ENCODE measurements at regions not wholly inside any gene's neighbourhood (a gene's known extent, or its start where the extent isn't known, plus 50 kb on each side); places are given as distances from the start of the nearest gene placed in this dataset.

GRCh38 chr17:20929334-20929733 is 113.5 kb downstream of the USP22 start:
- TF ChIP-seq, protein P1, sequence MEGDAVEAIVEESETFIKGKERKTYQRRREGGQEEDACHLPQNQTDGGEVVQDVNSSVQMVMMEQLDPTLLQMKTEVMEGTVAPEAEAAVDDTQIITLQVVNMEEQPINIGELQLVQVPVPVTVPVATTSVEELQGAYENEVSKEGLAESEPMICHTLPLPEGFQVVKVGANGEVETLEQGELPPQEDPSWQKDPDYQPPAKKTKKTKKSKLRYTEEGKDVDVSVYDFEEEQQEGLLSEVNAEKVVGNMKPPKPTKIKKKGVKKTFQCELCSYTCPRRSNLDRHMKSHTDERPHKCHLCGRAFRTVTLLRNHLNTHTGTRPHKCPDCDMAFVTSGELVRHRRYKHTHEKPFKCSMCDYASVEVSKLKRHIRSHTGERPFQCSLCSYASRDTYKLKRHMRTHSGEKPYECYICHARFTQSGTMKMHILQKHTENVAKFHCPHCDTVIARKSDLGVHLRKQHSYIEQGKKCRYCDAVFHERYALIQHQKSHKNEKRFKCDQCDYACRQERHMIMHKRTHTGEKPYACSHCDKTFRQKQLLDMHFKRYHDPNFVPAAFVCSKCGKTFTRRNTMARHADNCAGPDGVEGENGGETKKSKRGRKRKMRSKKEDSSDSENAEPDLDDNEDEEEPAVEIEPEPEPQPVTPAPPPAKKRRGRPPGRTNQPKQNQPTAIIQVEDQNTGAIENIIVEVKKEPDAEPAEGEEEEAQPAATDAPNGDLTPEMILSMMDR (IDR thresholded peaks at IDR 0.05), result no peak
- TF ChIP-seq POLR2A (IDR thresholded peaks at IDR 0.05), result no peak
- TF ChIP-seq EP300 (IDR thresholded peaks at IDR 0.05), result no peak
- no peak for TF ChIP-seq POLR2AphosphoS5 (IDR thresholded peaks at IDR 0.05)

Measured in upper lobe of left lung (tissue), 4 donors.